ENCODE measurements at regions not wholly inside any gene's neighbourhood (a gene's known extent, or its start where the extent isn't known, plus 50 kb on each side); places are given as distances from the start of the nearest gene placed in this dataset.
"Not testable (repeated sequence)": the region's sequence is repeated elsewhere in the genome, so short reads cannot be mapped to it uniquely, and the experiment has no call there.

GRCh38 chr1:219071209-219071608 is 102.5 kb upstream of the LYPLAL1 start:
- FAIRE-seq, result no peak

DNA sequence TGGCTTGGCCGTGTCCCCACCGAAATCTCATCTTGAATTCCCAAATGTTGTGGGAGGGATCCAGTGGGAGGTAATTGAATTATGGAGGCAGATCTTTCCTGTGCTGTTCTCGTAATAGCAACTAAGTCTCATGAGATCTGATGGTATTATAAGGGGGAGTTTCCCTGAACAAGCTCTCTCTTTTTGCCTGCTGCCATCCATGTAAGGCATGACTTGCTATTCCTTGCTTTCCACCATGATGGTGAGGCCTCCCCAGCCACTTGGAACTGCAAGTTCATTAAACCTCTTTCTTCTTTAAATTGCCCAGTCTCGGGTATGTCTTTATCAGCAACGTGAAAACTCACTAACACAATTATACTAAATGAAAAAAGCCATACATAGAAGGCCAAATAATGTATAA is 101.3 kb upstream of the LYPLAL1 start:
- no peak for FAIRE-seq

GRCh38 chr1:219074084-219074728 is 99.5 kb upstream of the LYPLAL1 start:
- FAIRE-seq, result no peak

DNA sequence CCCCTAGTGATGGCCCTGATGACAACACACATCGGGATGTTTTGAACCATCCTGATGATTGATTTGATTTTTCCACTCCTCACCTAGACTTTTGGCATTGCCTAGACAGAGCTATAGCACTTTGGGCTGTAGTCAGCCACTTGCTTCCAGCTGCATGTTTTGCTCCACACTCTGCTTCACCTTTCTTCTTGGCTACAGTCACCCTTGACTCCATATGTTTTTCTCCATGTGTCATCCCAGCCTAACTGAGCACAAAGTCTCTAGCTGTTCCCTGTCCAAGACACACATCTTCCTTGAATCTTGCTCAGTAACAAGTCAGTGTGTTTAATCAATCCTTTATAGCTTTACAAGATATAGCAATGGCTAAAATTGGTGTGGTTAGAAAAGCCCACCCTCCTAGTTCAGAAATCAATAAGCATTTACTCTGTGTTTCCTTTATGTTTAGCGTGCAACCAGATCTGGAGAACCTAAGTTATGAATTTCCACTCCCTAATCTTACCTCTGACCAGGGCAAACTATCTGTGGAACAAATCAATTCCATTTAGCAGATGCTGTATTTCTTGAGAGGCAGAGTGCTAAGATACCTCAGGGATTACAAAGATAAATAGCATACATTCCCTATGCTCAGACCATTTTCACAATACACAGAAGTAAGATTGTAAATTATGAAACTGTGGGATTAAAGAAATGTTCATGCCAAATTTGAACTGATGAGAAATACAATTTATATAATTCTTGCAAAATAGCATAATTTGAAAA is 98.4 kb upstream of the LYPLAL1 start:
- no peak for FAIRE-seq

DNA sequence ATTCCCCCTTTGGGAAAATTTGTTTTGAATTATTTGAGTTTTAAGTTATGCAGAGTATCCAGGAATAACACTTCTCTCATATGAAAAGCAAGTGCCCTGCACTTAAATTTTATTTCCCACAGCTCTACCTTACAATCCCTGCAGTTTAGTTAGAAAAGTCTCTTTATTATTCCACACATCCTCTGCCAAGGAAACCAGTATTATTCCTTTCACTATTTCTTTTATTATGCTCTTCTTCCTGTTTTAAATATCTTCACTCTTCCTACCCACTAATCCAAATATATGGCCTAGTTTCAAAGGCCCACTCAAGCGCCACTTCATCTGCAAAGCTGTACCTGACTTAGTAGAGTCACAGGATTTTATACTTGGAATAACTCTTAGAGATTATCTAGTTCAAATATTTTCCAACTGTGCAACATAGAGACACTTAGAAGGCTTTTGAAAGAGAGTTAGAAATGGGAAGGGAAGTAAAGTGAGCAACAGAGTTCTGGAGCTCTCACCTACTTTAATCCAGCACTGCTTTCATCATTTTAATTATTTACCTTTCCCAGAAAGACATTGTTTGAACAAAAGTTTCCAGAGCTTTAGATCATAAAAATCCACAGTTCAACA is 97.2 kb upstream of the LYPLAL1 start:
- FAIRE-seq, result no peak

DNA sequence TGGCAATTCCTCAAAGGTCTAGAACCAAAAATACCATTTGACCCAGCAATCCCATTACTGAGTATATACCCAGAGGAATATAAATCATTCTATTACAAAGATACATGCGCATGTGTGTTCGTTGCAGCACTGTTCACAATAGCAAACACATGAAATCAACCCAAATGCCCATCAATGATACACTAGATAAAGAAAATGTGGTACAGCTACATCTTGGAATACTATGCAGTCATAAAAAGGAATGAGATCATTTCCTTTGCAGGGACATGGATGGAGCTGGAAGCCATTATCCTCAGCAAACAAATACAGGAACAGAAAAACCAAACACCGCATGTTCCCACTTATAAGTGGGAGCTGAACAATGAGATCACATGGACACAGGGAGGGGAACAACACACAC is 95.9 kb upstream of the LYPLAL1 start:
- FAIRE-seq, result not testable (repeated sequence)

DNA sequence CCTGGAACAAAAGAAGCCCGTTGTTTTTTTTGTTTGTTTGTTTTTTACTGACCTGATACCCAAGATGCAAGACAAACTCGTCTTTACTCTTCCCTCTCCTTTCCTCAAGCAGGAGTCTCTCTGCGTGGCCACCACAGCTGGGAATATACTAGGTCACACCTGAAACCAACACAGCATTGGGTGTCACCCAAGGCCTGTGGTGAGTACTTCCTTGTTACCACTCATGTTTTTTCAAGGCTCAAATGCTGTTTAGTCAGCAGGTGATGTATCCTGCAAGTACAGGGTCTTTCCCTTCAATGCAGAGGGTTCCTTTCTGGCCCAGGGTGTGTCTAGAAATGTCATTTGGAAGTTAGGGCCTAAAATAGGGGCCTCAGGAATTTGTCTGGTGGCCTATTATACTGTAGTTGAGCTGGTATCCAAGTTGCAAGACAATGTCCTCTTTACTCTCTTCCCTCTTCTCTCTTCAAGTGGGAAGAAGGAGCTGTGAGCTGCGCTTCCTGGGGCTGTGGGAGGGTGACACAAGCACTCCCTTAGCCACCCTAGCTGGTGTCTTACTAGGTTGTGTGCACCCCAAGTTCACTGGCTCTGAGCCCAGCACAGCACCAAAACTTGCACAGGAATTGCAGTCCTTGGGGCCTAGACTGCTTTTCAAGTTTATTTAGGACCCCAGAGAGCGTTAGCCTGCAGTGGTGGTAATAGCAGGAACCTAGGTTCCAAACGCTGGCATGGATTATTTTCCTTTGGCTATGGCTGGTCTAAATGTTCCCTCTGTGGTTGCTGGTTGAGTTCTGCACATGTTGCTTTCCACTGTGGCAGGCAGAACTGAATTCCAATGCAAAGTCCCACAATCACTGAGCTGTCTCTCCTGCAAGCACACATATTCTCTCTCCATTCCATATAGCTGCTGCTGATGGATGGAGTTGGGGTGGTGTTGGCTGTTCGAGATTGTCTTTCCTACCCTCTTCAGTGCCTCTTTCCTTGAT is 91.4 kb upstream of the LYPLAL1 start:
- FAIRE-seq, result no peak

GRCh38 chr1:219083631-219084030 is 90.0 kb upstream of the LYPLAL1 start:
- FAIRE-seq, result no peak

DNA sequence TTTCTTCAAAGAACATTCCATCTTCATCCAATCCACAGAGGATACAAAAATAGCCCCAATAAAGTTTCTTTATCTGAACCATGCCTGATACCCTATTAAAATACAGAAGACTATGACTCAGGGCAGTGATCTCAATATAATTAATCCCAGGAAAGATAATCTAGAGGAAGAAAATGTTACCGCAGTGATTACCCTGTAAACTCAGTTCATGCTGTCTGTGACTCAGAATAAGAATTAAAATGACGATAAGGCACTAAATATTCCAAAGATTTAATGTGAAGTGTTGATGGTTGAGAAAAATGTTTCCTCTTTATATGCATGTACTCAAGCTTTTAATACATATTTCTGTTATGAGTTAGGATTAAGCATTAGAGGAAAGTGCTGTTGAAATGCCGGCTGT is 88.6 kb upstream of the LYPLAL1 start:
- FAIRE-seq, result no peak

- FAIRE-seq, result no peak
These were observed 87.7 kb upstream of the LYPLAL1 start for GRCh38 chr1:219085988-219086387.

DNA sequence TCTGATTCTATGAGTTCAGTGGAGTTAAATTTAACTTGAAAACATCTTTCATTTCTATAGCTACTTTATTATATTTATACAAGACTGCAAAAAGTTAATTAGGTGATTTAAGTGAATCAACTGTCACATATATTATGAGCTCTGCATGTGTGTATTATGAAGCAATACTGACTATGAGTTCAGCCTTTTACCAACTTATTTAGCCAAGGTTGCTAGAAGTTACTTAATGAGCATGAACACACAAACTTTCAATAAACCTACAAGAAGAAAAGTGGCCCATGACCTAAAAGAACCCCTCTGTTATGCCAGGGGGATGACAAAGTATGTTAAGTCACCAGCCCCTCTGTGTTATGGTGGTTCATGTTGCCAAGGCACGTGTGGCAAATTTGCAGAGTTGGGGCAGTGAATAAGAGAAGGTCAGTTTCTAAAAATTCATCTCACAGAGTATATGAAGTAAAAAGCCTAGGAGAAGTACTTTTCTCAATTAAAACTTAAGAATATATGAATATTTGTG is 86.7 kb upstream of the LYPLAL1 start:
- FAIRE-seq, result no peak

GRCh38 chr1:219088778-219089557 is 84.7 kb upstream of the LYPLAL1 start:
- no peak for FAIRE-seq

- FAIRE-seq, result peak; percentile 41
These were observed 83.1 kb upstream of the LYPLAL1 start for GRCh38 chr1:219090607-219091006.

GRCh38 chr1:219092206-219092605 is 81.5 kb upstream of the LYPLAL1 start:
- no peak for FAIRE-seq

DNA sequence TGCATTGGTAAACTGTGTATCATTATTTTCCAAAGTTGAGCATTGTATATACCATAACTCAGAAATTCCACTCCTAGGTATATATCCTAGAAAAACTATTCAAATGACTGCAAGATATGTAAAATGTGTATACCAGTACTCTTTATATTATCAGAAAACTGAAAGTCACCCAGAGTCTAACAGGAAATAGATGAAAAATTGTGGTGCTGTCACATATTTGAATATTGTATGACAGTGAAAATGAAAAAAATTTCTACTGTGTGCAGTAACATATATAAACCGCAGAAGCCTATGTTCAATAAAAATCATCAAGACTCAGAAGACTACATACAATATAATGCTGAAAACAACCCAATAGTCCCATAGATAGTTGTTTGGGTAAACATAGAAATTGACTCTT is 74.4 kb upstream of the LYPLAL1 start:
- no peak for FAIRE-seq

GRCh38 chr1:219100059-219100458 is 73.6 kb upstream of the LYPLAL1 start:
- no peak for FAIRE-seq

- peak; percentile 72 for FAIRE-seq
These were observed 71.2 kb upstream of the LYPLAL1 start for GRCh38 chr1:219102466-219102865.

DNA sequence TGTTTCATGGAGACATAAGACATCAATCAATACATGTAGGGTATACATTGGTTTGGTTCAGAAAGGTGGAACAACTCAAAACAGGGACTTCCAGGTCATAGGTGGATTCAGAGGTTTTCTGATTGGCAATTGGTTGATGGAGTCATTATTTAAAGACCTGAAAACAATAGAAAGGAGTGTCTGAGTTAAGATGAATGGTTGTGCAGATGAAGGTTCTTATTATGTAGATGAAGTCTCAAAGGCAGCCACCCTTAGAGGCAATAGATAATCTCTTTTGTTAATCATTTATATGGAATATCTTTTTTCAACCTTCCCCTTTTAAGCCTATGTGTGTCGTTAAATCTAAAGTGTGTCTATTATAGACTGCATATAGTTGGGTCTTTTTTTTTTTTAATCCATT is 67.8 kb upstream of the LYPLAL1 start:
- FAIRE-seq, result no peak

DNA sequence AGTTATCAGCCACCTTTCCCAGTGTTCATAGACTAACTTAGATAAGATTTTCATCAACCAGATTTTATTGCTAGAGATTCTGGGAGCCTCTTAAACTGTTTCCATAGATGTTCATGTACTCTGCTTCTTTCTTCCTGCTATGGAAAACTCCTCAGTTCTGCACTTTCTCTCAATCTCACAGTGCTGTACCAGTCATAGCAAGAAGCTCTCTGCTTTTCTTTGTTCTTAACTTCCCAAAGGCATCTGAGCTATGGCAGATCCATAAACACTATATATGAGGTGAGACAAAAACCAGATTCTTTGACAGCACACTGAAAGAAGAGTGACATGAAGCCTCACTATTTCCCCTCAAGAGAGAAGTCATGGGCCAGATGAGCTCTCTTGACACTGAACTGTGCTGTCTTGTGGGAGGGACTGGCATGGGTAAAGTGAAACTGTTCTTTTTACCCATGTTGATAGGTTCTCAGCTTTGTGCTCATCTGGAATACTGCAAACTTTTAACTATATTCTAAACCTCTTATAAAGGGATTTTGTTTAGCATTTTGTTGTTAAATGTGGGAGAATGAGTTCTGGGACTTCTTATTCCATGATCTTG is 64.2 kb upstream of the LYPLAL1 start:
- no peak for FAIRE-seq

DNA sequence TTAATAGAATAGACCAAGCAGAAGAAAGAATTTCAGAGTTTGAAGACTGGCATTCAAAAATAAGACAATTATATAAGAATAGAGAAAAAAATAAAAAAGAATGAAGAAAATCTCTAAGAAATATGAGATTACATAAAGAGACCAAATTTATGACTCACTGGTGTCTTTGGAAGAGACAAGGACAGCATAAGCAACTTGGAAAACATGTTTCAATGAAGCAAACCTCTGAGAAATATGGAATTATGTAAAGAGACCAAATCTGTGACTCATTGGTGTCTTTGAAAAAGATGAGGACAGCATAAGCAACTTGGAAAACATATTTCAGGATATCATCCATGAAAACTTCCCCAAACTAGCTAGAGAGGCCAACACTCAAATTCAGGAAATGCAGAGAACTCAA is 60.4 kb upstream of the LYPLAL1 start:
- FAIRE-seq, result no peak

GRCh38 chr1:219114014-219114413 is 59.7 kb upstream of the LYPLAL1 start:
- FAIRE-seq, result no peak

DNA sequence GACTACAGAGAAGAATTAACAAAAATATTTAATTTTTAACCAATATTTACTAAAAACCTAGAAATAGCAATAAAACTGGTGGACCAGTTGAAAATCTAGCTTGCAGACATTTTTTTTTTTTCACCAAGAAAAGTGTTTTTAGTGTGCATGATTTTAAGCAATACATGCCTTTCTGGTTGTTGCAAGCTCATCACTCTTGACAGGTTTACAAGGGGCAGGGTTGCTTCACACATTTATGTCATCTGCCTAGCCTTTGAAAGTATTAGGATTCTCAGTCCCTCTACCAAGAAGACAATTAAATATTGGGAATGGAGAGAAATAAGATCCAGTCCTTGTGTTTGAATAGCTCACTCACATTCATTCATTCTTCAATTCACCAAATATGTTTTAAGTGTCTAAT is 53.8 kb upstream of the LYPLAL1 start:
- FAIRE-seq, result no peak
